KMS-11 (cell line): ENCODE measurements at regions not wholly inside any gene's neighbourhood (a gene's known extent, or its start where the extent isn't known, plus 50 kb on each side); places are given as distances from the start of the nearest gene placed in this dataset.

Experiments
- H2AFZ ChIP-seq: fragments of 200-600 bp; sonication (generic); 2 replicates; pipeline ENCODE4 v1.6.1; 2016; ENCODE audit warnings: antibody characterized with exemption, mixed run types, low read depth
- H3K27ac ChIP-seq: fragments of 200-600 bp; sonication (generic); 2 replicates; pipeline ENCODE4 v1.6.1; 2016; ENCODE audit warnings: mild to moderate bottlenecking, mixed run types
- H3K27me3 ChIP-seq: fragments of 200-600 bp; sonication (generic); 2 replicates; pipeline ENCODE4 v1.6.1; 2017; ENCODE audit warnings: mild to moderate bottlenecking, low read depth, mixed run types, moderate library complexity; ENCODE audit not compliant: insufficient read depth
- H3K36me3 ChIP-seq: fragments of 200-600 bp; sonication (generic); 2 replicates; pipeline ENCODE4 v1.6.1; 2017; ENCODE audit warnings: mild to moderate bottlenecking, mixed run types; ENCODE audit not compliant: insufficient read depth
- H3K4me1 ChIP-seq: fragments of 200-600 bp; sonication (generic); 2 replicates; pipeline ENCODE4 v1.6.1; 2016; ENCODE audit warnings: mild to moderate bottlenecking, low read depth, mixed run types; ENCODE audit not compliant: poor library complexity, severe bottlenecking
- H3K4me2 ChIP-seq: fragments of 200-600 bp; sonication (generic); 2 replicates; pipeline ENCODE4 v1.7.0; 2016; ENCODE audit warnings: mild to moderate bottlenecking, mixed run types
- H3K4me3 ChIP-seq: fragments of 200-600 bp; sonication (generic); IDR thresholded peaks from 2 replicates; pipeline ENCODE4 v1.6.1; 2017; ENCODE audit warnings: low read depth, low read length, mixed read lengths; ENCODE audit not compliant: insufficient read depth
- H3K79me2 ChIP-seq: fragments of 200-600 bp; sonication (generic); 2 replicates; pipeline ENCODE4 v1.6.1; 2016; ENCODE audit warnings: low read depth, mixed run types; ENCODE audit not compliant: insufficient read depth
- H3K9ac ChIP-seq: fragments of 200-600 bp; sonication (generic); 2 replicates; pipeline ENCODE4 v1.6.1; 2016; ENCODE audit warnings: mild to moderate bottlenecking, mixed run types
- H4K20me1 ChIP-seq: fragments of 200-600 bp; sonication (generic); 2 replicates; pipeline ENCODE4 v1.6.1; 2016; ENCODE audit warnings: mild to moderate bottlenecking, mixed run types; ENCODE audit not compliant: insufficient read depth
- CTCF ChIP-seq: fragments of 200-600 bp; sonication (generic); conservative IDR thresholded peaks from 2 replicates; pipeline ENCODE4 v1.6.1; 2017; ENCODE audit warnings: low read depth, mild to moderate bottlenecking, antibody characterized with exemption, low read length, moderate library complexity, mixed read lengths

- TF ChIP-seq CTCF: no peak
- H3K4me3 ChIP-seq: no peak overlapping the region
- no peak overlapping the region for H3K9ac ChIP-seq
- H3K4me1 ChIP-seq: no peaks in the 10 kb centered on the region
- no peak overlapping the region for H3K4me2 ChIP-seq
- H3K36me3 ChIP-seq: no peaks in the 10 kb centered on the region
- no peaks in the 10 kb centered on the region for H4K20me1 ChIP-seq
- no peak overlapping the region for H3K27ac ChIP-seq
- no peaks in the 10 kb centered on the region for H3K27me3 ChIP-seq
- H3K79me2 ChIP-seq: no peaks in the 10 kb centered on the region
- no peak overlapping the region for H2AFZ ChIP-seq
Measured at GRCh38 chr5:165272436-165272835, 1767.0 kb downstream of the MAT2B start.

GRCh38 chr5:165277661-165278060 is 1772.2 kb downstream of the MAT2B start:
- Histone ChIP-seq H3K4me3 (no peak overlapping the region), H3K27ac (no peak overlapping the region), H3K4me1 (no peaks in the 10 kb centered on the region), H4K20me1 (no peaks in the 10 kb centered on the region), H3K4me2 (no peak overlapping the region), H3K36me3 (no peaks in the 10 kb centered on the region), H3K9ac (no peak overlapping the region), H2AFZ (no peak overlapping the region), H3K79me2 (no peaks in the 10 kb centered on the region), H3K27me3 (no peaks in the 10 kb centered on the region)
- TF ChIP-seq CTCF: no peak

GRCh38 chr5:165282491-165282890 is 1777.1 kb downstream of the MAT2B start:
- no peak for TF ChIP-seq CTCF
- H3K4me1 ChIP-seq: no peaks in the 10 kb centered on the region
- no peak overlapping the region for H3K4me3 ChIP-seq
- H2AFZ ChIP-seq: no peak overlapping the region
- no peaks in the 10 kb centered on the region for H3K79me2 ChIP-seq
- no peaks in the 10 kb centered on the region for H4K20me1 ChIP-seq
- no peaks in the 10 kb centered on the region for H3K36me3 ChIP-seq
- no peak overlapping the region for H3K9ac ChIP-seq
- no peak overlapping the region for H3K4me2 ChIP-seq
- no peak overlapping the region for H3K27ac ChIP-seq
- H3K27me3 ChIP-seq: no peaks in the 10 kb centered on the region

GRCh38 chr5:165286692-165287091 is 1781.3 kb downstream of the MAT2B start:
- no peaks in the 10 kb centered on the region for H3K36me3 ChIP-seq
- H3K27ac ChIP-seq: no peak overlapping the region
- H3K4me1 ChIP-seq: no peaks in the 10 kb centered on the region
- no peak overlapping the region for H3K4me3 ChIP-seq
- H3K27me3 ChIP-seq: no peaks in the 10 kb centered on the region
- no peak overlapping the region for H3K9ac ChIP-seq
- TF ChIP-seq CTCF: no peak
- no peaks in the 10 kb centered on the region for H4K20me1 ChIP-seq
- H3K4me2 ChIP-seq: no peak overlapping the region
- no peaks in the 10 kb centered on the region for H3K79me2 ChIP-seq
- H2AFZ ChIP-seq: no peak overlapping the region

GRCh38 chr5:165290535-165290934 is 1785.1 kb downstream of the MAT2B start:
- no peaks in the 10 kb centered on the region for H3K27me3 ChIP-seq
- H3K4me3 ChIP-seq: no peak overlapping the region
- H2AFZ ChIP-seq: no peak overlapping the region
- H4K20me1 ChIP-seq: no peaks in the 10 kb centered on the region
- no peak for TF ChIP-seq CTCF
- no peaks in the 10 kb centered on the region for H3K79me2 ChIP-seq
- no peak overlapping the region for H3K9ac ChIP-seq
- no peaks in the 10 kb centered on the region for H3K4me1 ChIP-seq
- no peaks in the 10 kb centered on the region for H3K36me3 ChIP-seq
- no peak overlapping the region for H3K4me2 ChIP-seq
- no peak overlapping the region for H3K27ac ChIP-seq
